Neural progenitor cell (in vitro differentiated cells): ENCODE measurements at regions not wholly inside any gene's neighbourhood (a gene's known extent, or its start where the extent isn't known, plus 50 kb on each side); places are given as distances from the start of the nearest gene placed in this dataset.

Source experiments
- EZH2 ChIP-seq: fragments of 200-600 bp; sonication (generic); IDR thresholded peaks from 2 replicates; pipeline ENCODE4 v1.6.1; 2017; ENCODE audit warnings: antibody characterized with exemption, mild to moderate bottlenecking, moderate library complexity
- TF ChIP-seq, protein P1 (sequence below): fragments of 200-600 bp; sonication (generic); IDR thresholded peaks from 2 replicates; pipeline ENCODE4 v1.5.1; 2017; ENCODE audit warnings: antibody characterized with exemption, mild to moderate bottlenecking

DNA sequence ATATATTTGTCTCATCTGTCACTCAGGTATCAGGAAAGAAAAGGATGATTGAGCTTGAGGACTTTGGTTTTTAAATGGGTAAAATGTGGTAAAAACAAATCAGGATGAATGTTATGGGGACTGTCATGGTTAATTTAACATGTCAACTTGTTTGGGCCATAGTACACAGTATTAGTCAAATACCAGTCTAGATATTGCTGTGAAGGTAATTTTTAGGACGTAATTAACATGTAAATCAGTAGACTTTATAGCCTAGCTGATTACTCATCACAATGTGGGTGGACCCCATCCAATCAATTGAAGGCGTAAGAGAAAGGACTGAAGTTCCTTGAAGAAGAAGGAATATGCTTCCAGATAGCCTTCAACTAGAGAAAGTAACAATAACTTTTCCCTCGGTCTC, 275.7 kb upstream of the ZNF804A start:
- TF ChIP-seq, protein P1, sequence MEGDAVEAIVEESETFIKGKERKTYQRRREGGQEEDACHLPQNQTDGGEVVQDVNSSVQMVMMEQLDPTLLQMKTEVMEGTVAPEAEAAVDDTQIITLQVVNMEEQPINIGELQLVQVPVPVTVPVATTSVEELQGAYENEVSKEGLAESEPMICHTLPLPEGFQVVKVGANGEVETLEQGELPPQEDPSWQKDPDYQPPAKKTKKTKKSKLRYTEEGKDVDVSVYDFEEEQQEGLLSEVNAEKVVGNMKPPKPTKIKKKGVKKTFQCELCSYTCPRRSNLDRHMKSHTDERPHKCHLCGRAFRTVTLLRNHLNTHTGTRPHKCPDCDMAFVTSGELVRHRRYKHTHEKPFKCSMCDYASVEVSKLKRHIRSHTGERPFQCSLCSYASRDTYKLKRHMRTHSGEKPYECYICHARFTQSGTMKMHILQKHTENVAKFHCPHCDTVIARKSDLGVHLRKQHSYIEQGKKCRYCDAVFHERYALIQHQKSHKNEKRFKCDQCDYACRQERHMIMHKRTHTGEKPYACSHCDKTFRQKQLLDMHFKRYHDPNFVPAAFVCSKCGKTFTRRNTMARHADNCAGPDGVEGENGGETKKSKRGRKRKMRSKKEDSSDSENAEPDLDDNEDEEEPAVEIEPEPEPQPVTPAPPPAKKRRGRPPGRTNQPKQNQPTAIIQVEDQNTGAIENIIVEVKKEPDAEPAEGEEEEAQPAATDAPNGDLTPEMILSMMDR: no peak
- no peak for TF ChIP-seq EZH2
